Spleen (tissue), 7 donors: ENCODE measurements at regions not wholly inside any gene's neighbourhood (a gene's known extent, or its start where the extent isn't known, plus 50 kb on each side); places are given as distances from the start of the nearest gene placed in this dataset.

Experiments
- CTCF ChIP-seq, 11 experiments: fragments of 200-600 bp in 7 of 11; fragments of 450-650 bp in 4 of 11; sonication (generic) in 4 of 11; IDR thresholded peaks in 8 of 11; conservative IDR thresholded peaks in 3 of 11; 1 replicate in 7 of 11; 2 replicates in 4 of 11; pipeline versions ENCODE4 v1.4.0 to v1.8.0; 2016 to 2021; ENCODE audit warnings: antibody characterized with exemption in 11 of 11, inconsistent platforms in 4 of 11, mild to moderate bottlenecking in 1 of 11
- POLR2A ChIP-seq, 3 donors: fragments of 450-650 bp; IDR thresholded peaks; one replicate each; pipeline ENCODE4 v1.5.1; 2017; ENCODE audit warnings: antibody characterized with exemption in 3 of 3, mild to moderate bottlenecking in 1 of 3
- POLR2AphosphoS5 ChIP-seq, 3 donors: sonication (generic); formaldehyde crosslinking; IDR thresholded peaks; one replicate each; pipeline ENCODE4 v1.5.1; 2017; ENCODE audit warnings: antibody characterized with exemption in 3 of 3
- donor health status: DM: no; HTN: no; CAD: no; lungs with moderate emphysema.
- donor health status: DM: no; HTN: no; CAD: no.
- donor health status: DM: no; HTN: no; CAD: no.

DNA sequence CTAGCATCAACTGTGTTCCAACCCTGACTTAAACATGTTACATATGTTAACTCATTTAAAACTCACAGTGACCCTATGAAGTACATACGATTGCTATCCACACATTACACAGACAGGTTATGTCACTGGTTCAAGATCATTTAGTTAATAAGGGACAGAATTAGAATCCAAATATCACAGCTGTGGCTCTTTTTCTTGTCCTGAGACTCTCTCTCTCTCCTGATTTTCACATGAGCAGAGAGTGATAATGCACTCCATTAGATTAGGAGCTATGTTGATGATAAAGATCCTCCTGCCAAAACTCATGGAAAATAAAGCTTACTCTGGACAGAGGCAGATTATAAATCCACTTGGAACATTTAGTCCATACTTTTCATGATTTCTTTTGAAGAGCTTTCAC lies 408.3 kb downstream of the PPARGC1A start:
- TF ChIP-seq CTCF (IDR thresholded peaks at IDR 0.05 in 8 of 11, conservative IDR thresholded peaks at IDR 0.05 in 3 of 11) (no peak), POLR2A (IDR thresholded peaks at IDR 0.05) (no peak), POLR2AphosphoS5 (IDR thresholded peaks at IDR 0.05) (no peak)
